SK-N-SH treated with all-trans-retinoic acid at 6 μM for 48 hours (cell line): ENCODE measurements at regions not wholly inside any gene's neighbourhood (a gene's known extent, or its start where the extent isn't known, plus 50 kb on each side); places are given as distances from the start of the nearest gene placed in this dataset.

Experiments used
- ATAC-seq: fragments of 200-7000 bp; cut with Tn5 transposase; 3 replicates; pipeline ENCODE4 v1.9.1; 2020; ENCODE audit warnings: mild to moderate bottlenecking, moderate library complexity
- BACH2 ChIP-seq: fragments of 250-450 bp; sonication (Bioruptor Pico); IDR thresholded peaks from 2 replicates; pipeline ENCODE4 v1.9.0; 2021; ENCODE audit warnings: mild to moderate bottlenecking, borderline replicate concordance
- CREB5 ChIP-seq: fragments of 250-450 bp; sonication (Bioruptor Pico); IDR thresholded peaks from 2 replicates; pipeline ENCODE4 v1.5.1; 2020; ENCODE audit warnings: low read depth, mild to moderate bottlenecking, moderate library complexity
- CSRNP3 ChIP-seq: fragments of 250-450 bp; sonication (Bioruptor Pico); IDR thresholded peaks from 2 replicates; pipeline ENCODE4 v1.5.1; 2021; ENCODE audit warnings: mild to moderate bottlenecking, moderate library complexity
- ESRRG ChIP-seq: fragments of 250-450 bp; sonication (Bioruptor Pico); IDR thresholded peaks from 2 replicates; pipeline ENCODE4 v1.6.1; 2021; ENCODE audit warnings: mild to moderate bottlenecking
- GLIS3 ChIP-seq: fragments of 250-450 bp; sonication (Bioruptor Pico); IDR thresholded peaks from 2 replicates; pipeline ENCODE4 v1.5.0; 2020; ENCODE audit warnings: mild to moderate bottlenecking, moderate library complexity
- ISL1 ChIP-seq: fragments of 250-450 bp; sonication (Bioruptor Pico); IDR thresholded peaks from 2 replicates; pipeline ENCODE4 v2.1.2; 2022; ENCODE audit warnings: mild to moderate bottlenecking, moderate library complexity
- OSR1 ChIP-seq: fragments of 250-450 bp; sonication (Bioruptor Pico); IDR thresholded peaks from 2 replicates; pipeline ENCODE4 v1.8.0; 2022; ENCODE audit warnings: moderate library complexity, mild to moderate bottlenecking, inconsistent platforms
- PPARA ChIP-seq: fragments of 250-450 bp; sonication (Bioruptor Pico); IDR thresholded peaks from 2 replicates; pipeline ENCODE4 v1.5.0; 2020; ENCODE audit warnings: mild to moderate bottlenecking, borderline replicate concordance
- RARB ChIP-seq: fragments of 250-450 bp; sonication (Bioruptor Pico); IDR thresholded peaks from 2 replicates; pipeline ENCODE4 v1.8.0; 2021; ENCODE audit warnings: mild to moderate bottlenecking, moderate library complexity
- SNAI2 ChIP-seq: fragments of 250-450 bp; sonication (Bioruptor Pico); IDR thresholded peaks from 2 replicates; pipeline ENCODE4 v1.5.0; 2020; ENCODE audit warnings: mild to moderate bottlenecking, moderate library complexity
- TCF4 ChIP-seq: fragments of 250-450 bp; sonication (Bioruptor Pico); IDR thresholded peaks from 2 replicates; pipeline ENCODE4 v1.8.0; 2021; ENCODE audit warnings: mild to moderate bottlenecking, moderate library complexity, borderline replicate concordance
- TOX ChIP-seq: fragments of 250-450 bp; sonication (Bioruptor Pico); IDR thresholded peaks from 2 replicates; pipeline ENCODE4 v1.8.0; 2021; ENCODE audit warnings: mild to moderate bottlenecking, moderate library complexity, borderline replicate concordance
- ZC3H10 ChIP-seq: fragments of 250-450 bp; sonication (Bioruptor Pico); IDR thresholded peaks from 2 replicates; pipeline ENCODE4 v1.5.1; 2021; ENCODE audit warnings: mild to moderate bottlenecking, moderate library complexity
- ZFP3 ChIP-seq: fragments of 250-450 bp; sonication (Bioruptor Pico); IDR thresholded peaks from 2 replicates; pipeline ENCODE4 v1.5.0; 2020; ENCODE audit warnings: mild to moderate bottlenecking, moderate library complexity
- ZFP30 ChIP-seq: fragments of 450-650 bp; formaldehyde crosslinking; IDR thresholded peaks from 2 replicates; pipeline ENCODE4 v1.5.0; 2022; ENCODE audit warnings: mild to moderate bottlenecking, moderate library complexity
- ZNF565 ChIP-seq: fragments of 450-650 bp; formaldehyde crosslinking; conservative IDR thresholded peaks from 2 replicates; pipeline ENCODE4 v1.5.0; 2020; ENCODE audit warnings: low read depth, mild to moderate bottlenecking, moderate library complexity
- ZNF70 ChIP-seq: fragments of 450-650 bp; formaldehyde crosslinking; IDR thresholded peaks from 2 replicates; pipeline ENCODE4 v1.5.0; 2020; ENCODE audit warnings: mild to moderate bottlenecking, moderate library complexity
- ZNF8 ChIP-seq: fragments of 450-650 bp; formaldehyde crosslinking; IDR thresholded peaks from 2 replicates; pipeline ENCODE4 v1.5.0; 2020; ENCODE audit warnings: mild to moderate bottlenecking, moderate library complexity
- TF ChIP-seq, protein P1 (sequence below): fragments of 250-450 bp; sonication (Bioruptor Pico); IDR thresholded peaks from 2 replicates; pipeline ENCODE4 v1.8.0; 2020; ENCODE audit warnings: mild to moderate bottlenecking, moderate library complexity, borderline replicate concordance
- TF ChIP-seq, protein P2 (sequence below): fragments of 250-450 bp; sonication (Bioruptor Pico); IDR thresholded peaks from 2 replicates; pipeline ENCODE4 v1.5.0; 2020; ENCODE audit warnings: mild to moderate bottlenecking, moderate library complexity
- TF ChIP-seq, protein P3 (sequence below): fragments of 250-450 bp; sonication (Bioruptor Pico); IDR thresholded peaks from 2 replicates; pipeline ENCODE4 v1.8.0; 2021; ENCODE audit warnings: low read depth, mild to moderate bottlenecking, moderate library complexity, borderline replicate concordance

DNA sequence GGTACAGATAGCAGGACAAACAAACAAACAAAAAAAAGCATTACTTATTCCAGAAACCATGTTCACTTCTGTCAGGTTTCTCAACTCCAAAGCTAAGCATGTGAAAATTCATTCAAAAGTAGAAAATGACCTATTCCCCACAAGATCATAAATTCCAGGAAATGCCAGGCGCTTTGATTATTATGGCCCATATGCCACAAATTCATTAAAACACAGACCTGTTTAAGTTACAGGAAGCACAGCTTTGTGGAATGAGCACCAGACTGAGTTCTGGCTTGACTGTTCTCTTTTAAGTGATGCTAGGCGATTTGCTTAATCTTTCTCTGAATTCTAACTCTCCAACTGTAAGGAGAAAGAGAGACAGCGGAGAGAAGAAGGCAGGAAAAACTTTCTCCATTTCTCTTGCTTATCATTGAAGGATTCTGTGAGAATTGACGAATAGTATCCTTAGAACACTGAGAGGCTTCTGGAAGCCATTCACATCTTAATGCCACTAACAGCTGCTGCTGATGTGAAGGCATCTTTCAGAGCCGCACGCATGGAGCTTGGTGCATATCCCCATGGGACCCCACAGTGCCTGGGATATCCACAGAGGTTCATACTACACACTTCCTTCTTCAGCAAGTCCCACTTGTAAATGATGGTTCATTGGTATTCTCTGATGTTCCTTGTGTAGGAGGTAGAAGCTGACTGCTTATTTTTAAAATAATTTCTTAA lies 138.0 kb downstream of the ZNF674 start:
- ATAC-seq: no peak
- no peak for TF ChIP-seq ESRRG (CRISPR knock-in tag)
- no peak for TF ChIP-seq BACH2 (CRISPR knock-in tag)
- TF ChIP-seq ZC3H10: no peak
- no peak for TF ChIP-seq TCF4 (CRISPR knock-in tag)
- TF ChIP-seq ZNF70 (CRISPR knock-in tag): no peak
- TF ChIP-seq, protein P1, sequence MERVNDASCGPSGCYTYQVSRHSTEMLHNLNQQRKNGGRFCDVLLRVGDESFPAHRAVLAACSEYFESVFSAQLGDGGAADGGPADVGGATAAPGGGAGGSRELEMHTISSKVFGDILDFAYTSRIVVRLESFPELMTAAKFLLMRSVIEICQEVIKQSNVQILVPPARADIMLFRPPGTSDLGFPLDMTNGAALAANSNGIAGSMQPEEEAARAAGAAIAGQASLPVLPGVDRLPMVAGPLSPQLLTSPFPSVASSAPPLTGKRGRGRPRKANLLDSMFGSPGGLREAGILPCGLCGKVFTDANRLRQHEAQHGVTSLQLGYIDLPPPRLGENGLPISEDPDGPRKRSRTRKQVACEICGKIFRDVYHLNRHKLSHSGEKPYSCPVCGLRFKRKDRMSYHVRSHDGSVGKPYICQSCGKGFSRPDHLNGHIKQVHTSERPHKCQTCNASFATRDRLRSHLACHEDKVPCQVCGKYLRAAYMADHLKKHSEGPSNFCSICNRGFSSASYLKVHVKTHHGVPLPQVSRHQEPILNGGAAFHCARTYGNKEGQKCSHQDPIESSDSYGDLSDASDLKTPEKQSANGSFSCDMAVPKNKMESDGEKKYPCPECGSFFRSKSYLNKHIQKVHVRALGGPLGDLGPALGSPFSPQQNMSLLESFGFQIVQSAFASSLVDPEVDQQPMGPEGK (CRISPR knock-in tag): no peak
- no peak for TF ChIP-seq ISL1 (CRISPR knock-in tag)
- no peak for TF ChIP-seq CSRNP3 (CRISPR knock-in tag)
- no peak for TF ChIP-seq ZFP30
- TF ChIP-seq, protein P2, sequence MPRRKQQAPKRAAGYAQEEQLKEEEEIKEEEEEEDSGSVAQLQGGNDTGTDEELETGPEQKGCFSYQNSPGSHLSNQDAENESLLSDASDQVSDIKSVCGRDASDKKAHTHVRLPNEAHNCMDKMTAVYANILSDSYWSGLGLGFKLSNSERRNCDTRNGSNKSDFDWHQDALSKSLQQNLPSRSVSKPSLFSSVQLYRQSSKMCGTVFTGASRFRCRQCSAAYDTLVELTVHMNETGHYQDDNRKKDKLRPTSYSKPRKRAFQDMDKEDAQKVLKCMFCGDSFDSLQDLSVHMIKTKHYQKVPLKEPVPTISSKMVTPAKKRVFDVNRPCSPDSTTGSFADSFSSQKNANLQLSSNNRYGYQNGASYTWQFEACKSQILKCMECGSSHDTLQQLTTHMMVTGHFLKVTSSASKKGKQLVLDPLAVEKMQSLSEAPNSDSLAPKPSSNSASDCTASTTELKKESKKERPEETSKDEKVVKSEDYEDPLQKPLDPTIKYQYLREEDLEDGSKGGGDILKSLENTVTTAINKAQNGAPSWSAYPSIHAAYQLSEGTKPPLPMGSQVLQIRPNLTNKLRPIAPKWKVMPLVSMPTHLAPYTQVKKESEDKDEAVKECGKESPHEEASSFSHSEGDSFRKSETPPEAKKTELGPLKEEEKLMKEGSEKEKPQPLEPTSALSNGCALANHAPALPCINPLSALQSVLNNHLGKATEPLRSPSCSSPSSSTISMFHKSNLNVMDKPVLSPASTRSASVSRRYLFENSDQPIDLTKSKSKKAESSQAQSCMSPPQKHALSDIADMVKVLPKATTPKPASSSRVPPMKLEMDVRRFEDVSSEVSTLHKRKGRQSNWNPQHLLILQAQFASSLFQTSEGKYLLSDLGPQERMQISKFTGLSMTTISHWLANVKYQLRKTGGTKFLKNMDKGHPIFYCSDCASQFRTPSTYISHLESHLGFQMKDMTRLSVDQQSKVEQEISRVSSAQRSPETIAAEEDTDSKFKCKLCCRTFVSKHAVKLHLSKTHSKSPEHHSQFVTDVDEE (CRISPR knock-in tag): no peak
- TF ChIP-seq ZFP3 (CRISPR knock-in tag): no peak
- no peak for TF ChIP-seq TOX
- no peak for TF ChIP-seq CREB5 (CRISPR knock-in tag)
- TF ChIP-seq GLIS3: no peak
- TF ChIP-seq SNAI2 (CRISPR knock-in tag): no peak

- ATAC-seq: no peak
- no peak for TF ChIP-seq CREB5 (CRISPR knock-in tag)
- TF ChIP-seq PPARA: no peak
- no peak for TF ChIP-seq RARB
- TF ChIP-seq, protein P2 (CRISPR knock-in tag): no peak
- no peak for TF ChIP-seq ESRRG (CRISPR knock-in tag)
- TF ChIP-seq SNAI2 (CRISPR knock-in tag): no peak
- TF ChIP-seq TCF4 (CRISPR knock-in tag): no peak
- TF ChIP-seq ZNF565 (CRISPR knock-in tag): no peak
- no peak for TF ChIP-seq ZFP3 (CRISPR knock-in tag)
- no peak for TF ChIP-seq OSR1 (CRISPR knock-in tag)
- TF ChIP-seq ZNF70 (CRISPR knock-in tag): no peak
- TF ChIP-seq, protein P3, sequence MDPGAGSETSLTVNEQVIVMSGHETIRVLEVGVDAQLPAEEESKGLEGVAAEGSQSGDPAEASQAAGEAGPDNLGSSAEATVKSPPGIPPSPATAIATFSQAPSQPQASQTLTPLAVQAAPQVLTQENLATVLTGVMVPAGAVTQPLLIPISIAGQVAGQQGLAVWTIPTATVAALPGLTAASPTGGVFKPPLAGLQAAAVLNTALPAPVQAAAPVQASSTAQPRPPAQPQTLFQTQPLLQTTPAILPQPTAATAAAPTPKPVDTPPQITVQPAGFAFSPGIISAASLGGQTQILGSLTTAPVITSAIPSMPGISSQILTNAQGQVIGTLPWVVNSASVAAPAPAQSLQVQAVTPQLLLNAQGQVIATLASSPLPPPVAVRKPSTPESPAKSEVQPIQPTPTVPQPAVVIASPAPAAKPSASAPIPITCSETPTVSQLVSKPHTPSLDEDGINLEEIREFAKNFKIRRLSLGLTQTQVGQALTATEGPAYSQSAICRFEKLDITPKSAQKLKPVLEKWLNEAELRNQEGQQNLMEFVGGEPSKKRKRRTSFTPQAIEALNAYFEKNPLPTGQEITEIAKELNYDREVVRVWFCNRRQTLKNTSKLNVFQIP (CRISPR knock-in tag): no peak
- no peak for TF ChIP-seq ZC3H10
- no peak for TF ChIP-seq CSRNP3 (CRISPR knock-in tag)
- no peak for TF ChIP-seq ISL1 (CRISPR knock-in tag)
- TF ChIP-seq ZNF8 (CRISPR knock-in tag): no peak
- TF ChIP-seq, protein P1 (CRISPR knock-in tag): no peak
- no peak for TF ChIP-seq BACH2 (CRISPR knock-in tag)
These were observed 140.4 kb downstream of the ZNF674 start for GRCh38 chrX:46404774-46405173.
